BLaER1 (cell line): ENCODE measurements at regions not wholly inside any gene's neighbourhood (a gene's known extent, or its start where the extent isn't known, plus 50 kb on each side); places are given as distances from the start of the nearest gene placed in this dataset.

Experiments used
- H3K27ac ChIP-seq: shearing (Covaris generic); formaldehyde crosslinking; 2 replicates; pipeline ENCODE4 v1.8.1; 2022
- H3K27me3 ChIP-seq: shearing (Covaris generic); formaldehyde crosslinking; 2 replicates; pipeline ENCODE4 v1.8.1; 2022
- H3K36me3 ChIP-seq: shearing (Covaris generic); formaldehyde crosslinking; 2 replicates; pipeline ENCODE4 v1.8.1; 2022
- H3K4me1 ChIP-seq: shearing (Covaris generic); formaldehyde crosslinking; 2 replicates; pipeline ENCODE4 v1.8.1; 2022
- H3K4me2 ChIP-seq: shearing (Covaris generic); formaldehyde crosslinking; 2 replicates; pipeline ENCODE4 v1.8.1; 2022
- H3K4me3 ChIP-seq: shearing (Covaris generic); formaldehyde crosslinking; 2 replicates; pipeline ENCODE4 v1.8.1; 2022
- H3K9ac ChIP-seq: shearing (Covaris generic); formaldehyde crosslinking; 2 replicates; pipeline ENCODE4 v1.8.1; 2022
- H3K9me3 ChIP-seq: shearing (Covaris generic); formaldehyde crosslinking; 2 replicates; pipeline ENCODE4 v1.8.1; 2022
- H4K20me1 ChIP-seq: shearing (Covaris generic); formaldehyde crosslinking; 2 replicates; pipeline ENCODE4 v1.8.1; 2022
- Cebpa-rat ChIP-seq: shearing (Covaris generic); IDR thresholded peaks from 2 replicates; pipeline ENCODE4 v1.8.1; 2022

DNA sequence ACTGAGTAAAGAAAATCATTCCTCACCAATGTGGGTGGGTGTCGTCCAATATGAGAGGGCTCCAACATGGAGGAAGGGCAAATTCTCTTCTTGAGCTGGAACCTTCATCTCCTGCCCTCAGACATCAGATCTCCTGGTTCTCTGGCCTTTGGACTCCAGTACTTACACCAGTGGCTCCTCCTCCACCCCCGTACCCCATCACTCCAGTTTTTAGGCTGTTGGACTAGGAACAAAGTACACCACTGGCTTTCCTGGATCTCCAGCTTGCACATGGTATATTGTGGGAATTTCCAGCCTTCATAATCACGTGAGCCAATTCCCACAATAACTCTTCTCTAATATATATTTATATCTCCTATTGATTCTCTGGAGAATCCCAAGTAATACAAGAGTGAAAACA lies 196.9 kb downstream of the PDHA2 start:
- H3K27ac ChIP-seq: no peak overlapping the region
- no peaks in the 10 kb centered on the region for H3K4me1 ChIP-seq
- TF ChIP-seq Cebpa-rat: no peak
- no peaks in the 10 kb centered on the region for H3K27me3 ChIP-seq
- no peak overlapping the region for H3K9ac ChIP-seq
- no peaks in the 10 kb centered on the region for H3K9me3 ChIP-seq
- H3K36me3 ChIP-seq: no peaks in the 10 kb centered on the region
- H4K20me1 ChIP-seq: no peaks in the 10 kb centered on the region
- no peak overlapping the region for H3K4me3 ChIP-seq
- no peak overlapping the region for H3K4me2 ChIP-seq

DNA sequence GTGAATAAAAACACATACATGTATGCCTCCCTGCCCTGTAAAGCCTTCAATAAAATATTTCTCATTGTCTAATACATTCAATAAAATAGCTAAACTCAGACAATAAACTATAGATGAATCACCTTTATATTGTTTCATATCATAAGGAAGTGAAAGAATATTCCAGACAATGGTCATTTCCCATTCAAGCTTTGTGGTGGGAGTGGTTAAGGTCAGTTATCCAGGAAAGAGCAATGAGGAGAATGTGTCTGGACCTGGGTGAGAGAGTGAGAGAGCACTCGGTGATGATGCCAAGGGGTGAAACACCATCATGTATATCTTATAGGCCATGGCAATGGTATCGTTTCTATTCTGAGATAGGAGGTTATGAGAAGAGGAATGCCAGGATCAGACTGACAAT lies 197.8 kb downstream of the PDHA2 start:
- Histone ChIP-seq H3K9ac (no peak overlapping the region), H3K4me3 (no peak overlapping the region), H3K9me3 (no peaks in the 10 kb centered on the region), H3K27ac (no peak overlapping the region), H3K4me1 (no peaks in the 10 kb centered on the region), H4K20me1 (no peaks in the 10 kb centered on the region), H3K36me3 (no peaks in the 10 kb centered on the region), H3K27me3 (no peaks in the 10 kb centered on the region), H3K4me2 (no peak overlapping the region)
- no peak for TF ChIP-seq Cebpa-rat

DNA sequence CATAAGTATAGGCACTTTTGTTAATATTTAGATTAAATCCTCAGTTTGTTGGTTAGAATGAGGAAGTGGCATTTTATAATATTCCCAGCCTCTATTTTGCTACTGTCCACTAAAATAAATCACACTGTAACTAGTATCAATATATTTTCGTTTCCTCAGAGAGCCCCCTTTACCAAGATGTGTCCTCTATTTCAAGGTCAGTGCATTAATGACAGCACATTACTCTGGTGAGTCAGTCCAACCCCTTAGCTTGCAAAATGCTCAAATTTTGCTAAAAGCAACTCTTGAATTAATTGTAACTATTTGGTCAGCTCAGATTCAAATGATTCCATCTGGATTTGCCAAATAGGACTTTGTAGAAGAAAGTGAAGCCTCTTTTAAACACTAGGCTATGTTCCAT lies 199.3 kb downstream of the PDHA2 start:
- no peak overlapping the region for H3K9ac ChIP-seq
- H3K4me1 ChIP-seq: no peaks in the 10 kb centered on the region
- no peak overlapping the region for H3K27ac ChIP-seq
- H3K4me2 ChIP-seq: no peak overlapping the region
- H3K9me3 ChIP-seq: no peaks in the 10 kb centered on the region
- H3K36me3 ChIP-seq: no peaks in the 10 kb centered on the region
- H3K4me3 ChIP-seq: no peak overlapping the region
- H4K20me1 ChIP-seq: no peaks in the 10 kb centered on the region
- no peak for TF ChIP-seq Cebpa-rat
- H3K27me3 ChIP-seq: no peaks in the 10 kb centered on the region

DNA sequence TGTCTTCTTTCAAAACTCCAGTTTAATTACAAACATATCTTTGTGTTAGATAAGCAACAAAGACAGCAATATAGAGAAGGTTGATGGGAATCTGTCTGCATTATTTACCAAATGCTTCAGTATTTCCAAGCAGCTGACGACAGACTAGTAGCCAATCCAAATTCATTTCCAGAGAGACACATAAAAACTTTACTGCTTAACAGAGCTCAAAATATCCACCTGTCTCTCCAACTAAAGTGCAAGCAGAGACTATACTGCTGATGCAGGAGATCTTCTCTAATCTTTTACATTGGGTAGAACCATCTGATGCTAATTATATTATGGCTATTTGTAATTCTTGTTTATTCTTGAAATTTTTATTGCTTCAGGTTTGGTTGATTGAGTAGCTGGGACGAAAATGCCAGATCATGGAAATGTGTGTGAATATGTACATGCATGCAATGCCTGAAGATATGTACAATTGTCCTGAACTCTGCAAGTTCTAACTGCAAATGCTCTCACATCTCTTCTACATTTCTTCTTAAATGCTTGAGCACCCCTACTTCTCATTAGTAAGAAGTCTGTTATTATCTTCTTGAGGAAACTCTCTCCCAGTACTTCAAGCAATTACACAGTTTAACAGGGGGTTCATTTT lies 200.0 kb downstream of the PDHA2 start:
- Histone ChIP-seq H4K20me1 (no peaks in the 10 kb centered on the region), H3K36me3 (no peaks in the 10 kb centered on the region), H3K9ac (no peak overlapping the region), H3K27ac (no peak overlapping the region), H3K27me3 (no peaks in the 10 kb centered on the region), H3K9me3 (no peaks in the 10 kb centered on the region), H3K4me1 (no peaks in the 10 kb centered on the region), H3K4me3 (no peak overlapping the region), H3K4me2 (no peak overlapping the region)
- no peak for TF ChIP-seq Cebpa-rat

DNA sequence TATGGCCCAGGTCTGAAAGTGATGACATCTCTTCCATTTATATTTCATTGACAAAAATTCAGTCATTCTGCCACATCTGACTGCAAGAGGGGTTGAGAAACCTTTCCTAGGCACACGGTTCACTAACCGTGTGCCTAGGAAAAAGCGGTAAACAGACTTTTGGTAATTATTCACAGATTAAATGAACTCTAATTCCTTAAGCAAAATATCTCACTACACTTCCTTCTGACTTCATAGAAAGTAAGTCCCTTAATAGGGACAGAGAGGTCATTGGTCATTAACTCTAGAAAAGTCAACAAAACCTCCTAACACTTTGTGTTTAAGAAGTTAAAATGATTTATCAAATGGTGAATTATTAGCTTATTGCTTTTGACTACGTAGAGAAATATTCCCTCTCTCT lies 205.1 kb downstream of the PDHA2 start:
- no peak overlapping the region for H3K4me2 ChIP-seq
- no peaks in the 10 kb centered on the region for H3K36me3 ChIP-seq
- no peak overlapping the region for H3K9ac ChIP-seq
- H3K4me1 ChIP-seq: no peaks in the 10 kb centered on the region
- TF ChIP-seq Cebpa-rat: no peak
- no peaks in the 10 kb centered on the region for H3K9me3 ChIP-seq
- no peaks in the 10 kb centered on the region for H3K27me3 ChIP-seq
- H4K20me1 ChIP-seq: no peaks in the 10 kb centered on the region
- no peak overlapping the region for H3K4me3 ChIP-seq
- no peak overlapping the region for H3K27ac ChIP-seq

DNA sequence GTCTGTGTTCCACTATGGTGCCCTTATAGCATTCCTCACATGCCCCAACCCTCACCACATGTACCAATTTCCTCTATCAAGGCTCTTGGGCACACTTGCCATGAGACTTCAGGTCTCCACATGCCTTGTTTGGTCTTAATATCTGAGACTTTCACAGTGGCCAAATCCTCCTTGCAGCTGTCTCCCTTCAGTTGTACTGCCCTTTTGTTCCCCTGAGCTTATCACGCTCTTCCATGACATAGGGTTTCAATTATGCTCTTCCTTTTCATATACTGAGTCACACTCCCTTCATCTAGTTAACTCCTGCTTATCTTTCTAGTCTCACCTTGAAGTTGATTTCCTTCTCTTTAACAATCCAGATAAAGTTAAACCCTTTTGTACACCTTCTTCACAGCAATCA lies 212.9 kb downstream of the PDHA2 start:
- Histone ChIP-seq H3K36me3 (no peaks in the 10 kb centered on the region), H3K27ac (no peak overlapping the region), H3K9ac (no peak overlapping the region), H4K20me1 (no peaks in the 10 kb centered on the region), H3K4me2 (no peak overlapping the region), H3K4me1 (no peaks in the 10 kb centered on the region), H3K27me3 (no peaks in the 10 kb centered on the region), H3K4me3 (no peak overlapping the region), H3K9me3 (no peaks in the 10 kb centered on the region)
- TF ChIP-seq Cebpa-rat: no peak

DNA sequence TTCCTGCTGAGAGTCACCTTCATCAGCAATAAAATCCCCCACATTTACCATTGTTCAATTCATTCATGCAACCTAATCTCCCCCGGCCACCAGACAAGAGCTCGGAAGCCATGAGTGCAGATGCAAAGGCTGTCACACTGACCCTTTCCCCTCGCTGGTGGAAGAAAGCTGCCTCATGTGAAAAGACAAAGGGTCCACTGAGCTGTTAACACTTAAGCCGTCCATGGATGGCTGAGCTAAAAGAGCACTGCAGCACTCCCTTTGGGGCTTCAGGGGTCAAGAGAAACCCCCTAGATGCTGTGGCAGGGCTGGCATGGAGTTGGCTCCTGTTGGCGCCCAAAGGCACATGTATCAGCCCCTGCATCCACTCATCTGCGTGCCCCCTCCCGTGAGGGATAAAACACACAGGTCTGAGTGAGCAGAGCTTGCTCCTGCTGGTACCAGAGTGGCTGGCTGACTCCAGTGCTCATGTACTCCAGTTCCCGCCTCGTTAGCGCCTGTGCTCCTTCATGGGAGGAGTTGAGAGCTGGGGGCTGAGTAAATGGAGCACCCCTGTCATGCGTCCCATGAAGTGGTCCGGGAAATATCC lies 216.5 kb downstream of the PDHA2 start:
- Histone ChIP-seq H3K27ac (no peak overlapping the region), H3K4me1 (no peaks in the 10 kb centered on the region), H3K4me3 (no peak overlapping the region), H3K4me2 (no peak overlapping the region), H3K36me3 (no peaks in the 10 kb centered on the region), H3K27me3 (no peaks in the 10 kb centered on the region), H3K9me3 (no peaks in the 10 kb centered on the region), H3K9ac (no peak overlapping the region), H4K20me1 (no peaks in the 10 kb centered on the region)
- no peak for TF ChIP-seq Cebpa-rat

DNA sequence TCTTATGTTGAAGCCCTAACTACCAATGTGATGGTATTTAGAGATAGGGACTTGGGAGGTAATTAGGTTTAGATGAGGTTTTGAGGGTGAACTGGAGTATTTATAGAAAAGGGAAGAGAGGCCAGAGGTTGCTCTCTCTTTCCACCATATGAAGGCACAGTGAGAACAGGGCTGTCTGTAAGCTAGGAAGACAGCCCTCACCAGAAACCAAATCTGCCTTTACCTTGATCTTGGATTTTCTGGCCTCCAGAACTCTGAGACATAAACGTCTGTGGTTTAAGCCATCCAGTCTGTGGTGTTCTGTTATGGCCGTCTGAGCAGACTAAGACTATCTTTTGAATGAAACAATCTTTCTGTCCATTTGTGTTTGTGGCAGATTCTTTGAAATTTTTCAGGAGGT lies 223.7 kb downstream of the PDHA2 start:
- Histone ChIP-seq H3K4me1 (no peaks in the 10 kb centered on the region), H3K4me2 (no peak overlapping the region), H3K36me3 (no peaks in the 10 kb centered on the region), H3K4me3 (no peak overlapping the region), H3K27ac (no peak overlapping the region), H4K20me1 (no peaks in the 10 kb centered on the region), H3K9me3 (peaks cover 10% of the 10 kb centered on the region), H3K9ac (no peak overlapping the region), H3K27me3 (no peaks in the 10 kb centered on the region)
- no peak for TF ChIP-seq Cebpa-rat

DNA sequence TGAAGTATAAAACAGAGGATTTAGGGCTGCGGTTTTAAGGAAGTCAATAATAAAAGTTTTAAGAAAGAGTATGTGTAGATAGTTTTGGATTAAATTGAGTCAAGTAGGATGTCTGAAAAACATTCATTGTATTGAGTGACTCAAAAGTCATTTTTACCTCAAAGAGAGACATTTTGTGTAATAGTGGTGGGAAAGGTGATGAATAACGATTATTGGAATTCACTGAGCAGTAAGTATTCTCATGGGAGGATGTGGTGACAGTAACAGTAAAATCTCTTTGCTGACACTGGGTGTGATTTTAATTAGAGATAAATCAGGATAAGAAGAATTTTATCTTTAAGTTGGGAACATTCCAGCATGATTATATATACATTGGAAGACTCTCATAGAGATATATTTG lies 233.6 kb downstream of the PDHA2 start:
- H3K9me3 ChIP-seq: no peaks in the 10 kb centered on the region
- peak overlapping the region; percentile 50 for H3K4me2 ChIP-seq
- no peak for TF ChIP-seq Cebpa-rat
- H3K27me3 ChIP-seq: no peaks in the 10 kb centered on the region
- H3K9ac ChIP-seq: no peak overlapping the region
- no peaks in the 10 kb centered on the region for H4K20me1 ChIP-seq
- H3K4me3 ChIP-seq: no peak overlapping the region
- no peaks in the 10 kb centered on the region for H3K36me3 ChIP-seq
- H3K27ac ChIP-seq: no peak overlapping the region
- H3K4me1 ChIP-seq: peaks cover 10% of the 10 kb centered on the region

DNA sequence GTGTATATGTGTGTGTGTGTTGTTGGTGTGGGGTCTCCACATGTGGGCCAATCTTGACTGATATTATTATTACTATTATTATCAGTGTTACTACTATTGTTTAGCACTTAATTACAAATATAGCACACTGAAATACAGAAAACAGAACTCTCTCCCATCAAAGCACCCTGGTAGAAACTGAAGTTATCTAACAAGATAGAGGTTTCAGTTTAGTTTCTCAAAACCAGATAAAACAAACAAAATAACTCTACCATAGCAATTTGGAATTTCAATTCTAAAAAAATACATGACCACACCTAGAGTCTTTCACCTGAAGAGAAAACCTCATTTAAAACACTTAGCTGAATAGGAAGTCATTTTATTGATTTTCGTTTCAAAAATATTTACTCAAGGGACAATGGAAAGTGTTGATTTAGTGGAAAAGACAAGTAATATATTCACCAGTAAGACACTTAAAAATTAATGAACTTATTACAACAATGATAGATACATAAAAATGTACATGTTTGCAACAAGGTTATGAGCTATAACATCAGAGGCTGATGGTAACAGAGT lies 252.3 kb downstream of the PDHA2 start:
- H4K20me1 ChIP-seq: no peaks in the 10 kb centered on the region
- no peak overlapping the region for H3K9ac ChIP-seq

DNA sequence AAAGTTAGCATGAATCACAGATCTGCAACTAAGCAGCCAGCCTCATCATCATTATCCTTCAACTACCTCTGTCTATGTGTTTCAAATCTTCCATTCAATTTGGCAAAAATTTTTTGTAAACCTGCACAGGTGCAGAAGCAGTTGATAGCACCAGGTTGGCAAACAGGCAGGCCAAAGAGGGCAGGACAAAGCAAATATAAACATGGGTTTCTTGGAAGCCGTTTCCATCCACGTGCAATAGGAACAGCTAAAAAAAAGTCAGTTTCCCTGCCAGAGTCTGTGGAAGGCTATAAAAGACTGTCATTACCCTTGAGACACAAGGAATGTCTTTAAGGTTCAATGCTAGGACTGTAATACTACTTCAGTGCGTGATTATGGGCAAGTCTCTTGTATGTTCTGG lies 253.2 kb downstream of the PDHA2 start:
- Histone ChIP-seq H3K36me3 (no peaks in the 10 kb centered on the region), H3K4me3 (no peak overlapping the region), H3K27me3 (no peaks in the 10 kb centered on the region), H3K9me3 (no peaks in the 10 kb centered on the region), H4K20me1 (no peaks in the 10 kb centered on the region), H3K27ac (no peak overlapping the region), H3K4me2 (no peak overlapping the region), H3K4me1 (no peaks in the 10 kb centered on the region), H3K9ac (no peak overlapping the region)
- no peak for TF ChIP-seq Cebpa-rat

More for the DNA sequence above, 252.3 kb downstream of the PDHA2 start:
- Histone ChIP-seq H3K36me3 (no peaks in the 10 kb centered on the region), H3K9me3 (no peaks in the 10 kb centered on the region), H3K27me3 (no peaks in the 10 kb centered on the region), H3K27ac (no peak overlapping the region), H3K4me3 (no peak overlapping the region), H3K4me2 (no peak overlapping the region), H3K4me1 (no peaks in the 10 kb centered on the region)
- TF ChIP-seq Cebpa-rat: no peak
